NCI-H2171 (cell line): ENCODE measurements at regions not wholly inside any gene's neighbourhood (a gene's known extent, or its start where the extent isn't known, plus 50 kb on each side); places are given as distances from the start of the nearest gene placed in this dataset.

Experiments
- DNase-seq: peaks from one replicate; lab custom pipeline; 2025; lab: John Stamatoyannopoulos, UW

DNA sequence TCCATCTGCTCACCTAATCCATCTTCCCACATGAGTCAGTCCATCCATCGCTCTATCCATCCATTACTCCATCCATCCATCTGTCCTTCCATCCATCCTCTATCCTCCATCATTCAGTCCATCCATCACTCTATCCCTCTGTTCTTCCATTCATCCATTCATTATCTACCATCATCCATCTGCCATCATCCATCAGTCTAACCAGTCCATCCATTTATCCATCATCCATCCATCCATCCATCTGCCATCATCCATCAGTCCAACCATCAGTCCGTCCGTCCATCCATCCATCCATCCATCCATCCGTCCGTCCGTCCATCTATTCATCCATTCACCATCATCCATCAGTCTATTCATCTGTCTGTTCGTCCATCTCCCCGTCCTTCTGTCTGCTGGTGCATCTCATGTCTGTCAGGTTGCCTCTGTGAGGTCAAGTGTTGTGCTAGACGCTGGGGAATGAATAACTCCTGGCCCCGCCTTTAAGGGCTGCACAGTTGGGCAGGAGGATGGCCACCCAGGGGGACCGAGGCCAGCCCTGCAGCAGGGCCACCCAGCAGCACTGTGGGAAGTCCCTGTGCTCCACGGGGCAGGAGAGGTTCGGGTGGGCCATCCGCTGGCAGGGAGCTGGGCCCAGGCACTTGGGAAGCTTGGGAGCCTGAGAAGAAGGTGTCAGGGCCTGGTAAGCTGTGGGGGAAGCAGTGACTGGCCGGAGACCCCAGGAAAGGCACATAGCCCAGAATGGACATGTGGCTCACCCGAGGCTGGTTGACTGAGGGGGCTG lies 137.1 kb downstream of the CTTN start:
- no peak for DNase-seq

DNA sequence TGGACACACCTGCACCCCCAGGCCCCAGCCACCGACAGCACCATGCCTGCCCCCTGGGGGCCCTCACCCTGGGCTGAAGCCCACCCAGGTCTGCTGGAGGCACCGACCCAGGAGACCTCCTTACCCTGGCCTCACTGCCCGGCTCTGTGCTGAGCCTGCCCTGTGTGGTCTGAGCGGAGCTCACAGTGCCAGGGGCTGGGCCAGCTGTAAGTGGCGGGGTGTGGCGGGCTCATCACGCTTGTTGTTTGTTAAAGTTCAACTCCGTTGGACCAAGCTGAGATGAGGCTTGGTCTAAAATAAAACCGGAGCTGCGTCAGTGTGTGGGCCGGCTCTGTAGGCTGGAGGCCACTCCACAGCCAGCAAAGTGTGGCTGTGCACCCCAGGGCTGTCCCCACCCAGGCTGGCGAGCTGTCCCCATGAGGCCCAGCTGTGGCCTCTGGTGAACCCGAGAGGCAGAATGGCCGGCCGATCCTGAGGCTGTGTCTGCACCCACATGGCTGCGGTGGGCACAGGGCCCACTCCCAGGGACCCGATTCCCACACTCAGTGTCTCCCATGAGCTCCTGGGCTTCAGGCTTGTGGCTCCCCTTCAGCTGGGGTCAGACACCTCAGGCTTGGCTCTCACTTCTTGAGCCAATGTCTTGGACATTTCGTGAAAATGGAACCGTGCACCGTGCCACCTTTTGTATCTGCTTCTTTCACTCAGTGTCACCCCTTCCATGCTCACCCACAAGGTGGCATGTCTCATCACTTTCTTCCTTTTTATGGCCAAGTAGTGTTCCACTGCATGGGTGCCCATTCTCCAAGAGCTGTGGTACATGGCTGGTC lies 137.9 kb downstream of the CTTN start:
- DNase-seq = no peak

DNA sequence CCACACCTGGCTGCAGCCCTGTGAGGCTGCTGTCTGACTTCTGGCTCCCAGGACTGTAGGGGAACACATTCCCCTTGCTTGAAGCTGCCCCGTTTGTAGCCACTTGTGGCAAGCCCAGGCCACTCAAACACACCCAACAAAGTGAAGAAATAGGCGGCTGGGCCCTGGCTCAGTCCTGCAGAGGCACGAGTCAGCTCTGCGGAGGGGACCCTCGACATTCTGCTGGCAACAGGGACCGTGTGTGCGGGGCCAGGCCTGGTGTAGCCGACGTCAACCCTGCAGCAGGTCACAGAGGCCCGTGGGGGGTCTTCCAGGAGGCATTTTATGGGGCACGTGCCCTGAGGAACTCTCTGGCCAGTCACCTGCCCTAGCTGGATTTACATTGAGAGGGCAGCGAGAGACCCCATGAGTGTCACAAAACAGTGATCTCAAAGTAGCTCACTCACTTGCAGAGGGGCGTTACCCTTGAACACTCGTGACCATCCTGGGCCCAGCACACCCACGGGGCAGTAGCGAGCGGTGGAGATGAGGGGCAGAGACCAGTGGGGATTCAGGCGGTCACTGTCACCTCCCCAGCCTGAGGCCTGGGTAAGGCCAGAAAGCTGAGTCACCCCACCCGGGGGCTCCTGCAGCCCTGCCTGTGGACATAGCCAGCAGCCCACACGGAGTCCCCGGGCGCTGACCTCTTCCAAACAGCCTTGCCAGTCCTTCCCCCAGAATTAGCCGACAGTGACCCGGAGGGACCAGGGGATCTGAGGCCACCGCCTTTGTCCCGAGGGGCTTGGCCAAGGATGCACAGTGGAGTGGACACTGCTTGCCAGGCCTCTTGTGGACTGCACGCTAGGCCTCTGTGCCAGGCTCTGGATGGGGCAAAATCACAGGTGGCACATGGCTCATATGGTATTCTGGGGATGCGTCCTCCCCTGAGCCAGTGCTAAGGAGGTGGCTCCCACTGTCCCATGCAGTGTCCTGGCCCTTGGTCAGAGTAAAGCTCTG lies 139.5 kb downstream of the CTTN start:
- DNase-seq = no peak

DNA sequence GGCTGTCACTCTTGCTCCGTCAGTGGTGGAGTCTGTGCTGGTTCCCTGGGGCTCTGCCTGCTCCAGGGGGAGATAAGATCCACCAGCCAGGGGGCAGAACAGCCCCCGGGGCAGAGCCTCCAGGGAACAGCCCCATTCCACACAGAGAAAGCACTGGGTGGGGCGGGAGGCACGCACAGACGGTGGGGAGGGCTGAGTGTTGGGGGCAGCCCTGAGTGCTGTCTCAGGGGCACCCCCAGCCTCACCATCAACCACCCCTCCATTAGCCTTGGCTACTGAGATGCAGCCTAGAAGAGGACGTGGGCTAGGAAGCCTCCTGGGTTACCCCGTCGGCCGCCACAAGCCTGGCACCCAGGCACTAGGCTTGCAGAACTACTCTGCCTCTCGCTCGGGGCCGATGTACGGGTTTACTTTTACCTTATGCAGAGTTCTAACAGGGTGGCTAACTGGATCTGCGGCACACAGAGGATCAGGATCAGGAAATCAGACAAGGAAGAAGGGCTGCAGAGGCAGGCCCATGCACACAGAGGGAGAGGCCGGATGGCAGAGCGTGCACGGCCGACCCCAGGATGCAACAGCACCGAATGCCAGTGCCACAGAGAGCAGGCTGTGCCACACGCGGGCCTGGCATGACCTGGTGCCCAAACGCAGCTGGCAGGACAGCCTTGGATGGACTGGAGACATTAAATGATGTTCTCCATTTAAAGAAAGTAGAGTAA lies 140.5 kb downstream of the CTTN start:
- DNase-seq = no peak

DNA sequence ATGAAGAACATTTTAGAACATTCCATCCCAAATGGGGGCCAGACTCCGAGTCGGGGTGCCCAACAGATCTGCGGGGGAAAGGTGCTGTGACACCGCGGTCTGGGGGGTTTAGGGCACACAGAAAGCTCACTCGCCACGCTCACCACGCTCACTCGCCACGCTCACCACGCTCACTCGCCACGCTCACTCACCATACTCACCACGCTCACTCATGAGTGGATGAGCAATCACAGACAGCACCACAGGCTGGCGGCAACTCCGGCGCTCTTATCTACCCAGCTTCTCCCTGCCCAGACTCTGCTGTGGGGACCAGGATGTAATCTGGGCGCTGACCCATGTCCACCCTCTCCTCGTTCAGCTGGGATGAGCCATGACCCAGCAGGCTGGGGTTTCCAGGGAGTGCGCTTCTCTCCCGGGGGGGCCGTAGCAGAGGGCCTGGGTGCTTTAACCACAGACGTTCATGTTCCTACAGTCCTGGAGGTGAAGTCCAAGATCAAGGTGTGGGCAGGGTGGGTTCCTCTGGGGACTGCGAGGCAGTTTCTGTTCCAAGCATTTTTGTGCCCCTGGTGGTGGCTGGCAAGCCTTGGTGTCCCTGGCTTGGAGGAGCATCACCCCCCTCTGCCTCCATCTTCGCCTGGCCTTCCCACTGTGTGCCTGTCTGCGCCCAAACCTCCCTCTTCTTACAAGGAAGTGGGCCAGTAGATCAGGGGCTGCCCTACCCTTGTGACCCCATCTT lies 141.2 kb downstream of the CTTN start:
- no peak for DNase-seq

DNA sequence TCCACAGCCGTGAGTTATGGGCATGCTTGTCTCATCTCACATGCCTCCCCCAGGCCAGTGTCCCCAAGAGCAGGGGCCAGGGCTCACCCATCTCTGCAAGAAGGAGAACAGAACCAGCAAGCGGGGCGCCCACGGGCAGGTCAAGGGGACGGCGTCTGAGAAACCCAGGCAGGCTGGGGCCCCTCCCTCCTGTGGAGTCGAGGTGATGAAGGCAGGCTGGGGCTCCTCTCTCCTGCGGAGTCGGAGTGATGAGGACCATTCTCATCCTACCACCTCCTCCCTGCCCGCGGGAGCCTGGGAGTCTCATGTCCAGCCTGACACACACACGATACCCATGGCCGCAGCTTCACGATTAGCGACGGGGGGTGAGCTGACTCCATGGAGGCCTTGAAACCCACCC lies 141.9 kb downstream of the CTTN start:
- no peak for DNase-seq

DNA sequence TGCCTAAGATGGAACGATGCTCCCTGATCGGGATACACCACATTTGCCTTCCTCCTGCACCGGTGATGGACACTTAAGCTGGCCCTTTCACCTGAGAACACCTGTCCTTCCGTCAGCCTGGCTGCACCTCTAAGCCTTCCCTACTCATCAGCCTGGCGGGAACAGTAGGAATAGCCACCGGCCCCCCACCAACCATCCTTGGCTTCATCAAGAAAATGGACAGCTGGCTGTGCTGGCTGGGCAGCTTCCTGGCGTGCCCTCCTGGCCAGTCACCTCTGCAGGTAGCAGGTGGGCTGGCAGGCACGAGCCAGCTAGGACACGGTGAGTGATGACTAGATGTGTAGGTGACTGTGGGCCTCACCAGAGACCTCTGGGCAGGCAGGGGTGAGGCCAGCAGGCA lies 142.8 kb downstream of the CTTN start:
- no peak for DNase-seq

DNA sequence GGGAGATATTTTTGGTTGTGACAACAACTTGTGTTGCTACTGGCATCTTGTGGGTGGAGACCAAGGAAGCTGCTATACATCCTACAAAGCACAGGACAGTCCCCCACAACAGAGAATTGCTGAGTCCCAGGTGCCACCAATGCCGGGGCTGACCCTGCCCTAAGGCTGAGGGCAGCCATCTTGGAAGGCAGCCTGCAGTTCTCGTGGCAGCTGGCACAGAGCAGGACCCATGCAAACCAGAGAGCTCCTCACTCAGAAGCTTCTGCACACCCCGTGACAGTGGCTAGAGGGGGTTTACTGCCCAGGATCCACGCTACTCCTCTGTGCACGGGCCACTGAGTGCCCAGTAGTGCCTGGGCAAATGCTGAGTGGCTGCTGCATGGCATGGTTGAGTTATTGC lies 143.4 kb downstream of the CTTN start:
- no peak for DNase-seq

DNA sequence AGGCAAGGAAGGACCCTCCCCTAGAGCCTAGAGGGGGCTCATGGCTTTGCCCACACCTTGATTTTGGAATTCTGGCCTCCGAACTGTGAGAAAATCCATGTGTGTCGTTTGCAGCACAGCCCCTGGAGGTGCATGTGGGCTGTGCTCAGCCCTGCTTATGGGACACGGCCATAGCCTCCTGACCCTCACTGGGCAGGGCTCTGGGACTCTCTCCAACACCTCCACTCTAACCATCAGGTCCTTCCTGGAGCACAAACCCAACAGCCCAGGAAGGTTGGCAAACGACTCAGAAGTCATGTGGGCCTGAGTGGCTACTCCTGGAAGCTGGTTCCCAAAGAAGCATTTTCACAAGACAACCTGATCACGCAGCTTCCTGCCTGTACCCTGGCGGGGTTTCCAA lies 144.1 kb downstream of the CTTN start:
- DNase-seq = no peak

DNA sequence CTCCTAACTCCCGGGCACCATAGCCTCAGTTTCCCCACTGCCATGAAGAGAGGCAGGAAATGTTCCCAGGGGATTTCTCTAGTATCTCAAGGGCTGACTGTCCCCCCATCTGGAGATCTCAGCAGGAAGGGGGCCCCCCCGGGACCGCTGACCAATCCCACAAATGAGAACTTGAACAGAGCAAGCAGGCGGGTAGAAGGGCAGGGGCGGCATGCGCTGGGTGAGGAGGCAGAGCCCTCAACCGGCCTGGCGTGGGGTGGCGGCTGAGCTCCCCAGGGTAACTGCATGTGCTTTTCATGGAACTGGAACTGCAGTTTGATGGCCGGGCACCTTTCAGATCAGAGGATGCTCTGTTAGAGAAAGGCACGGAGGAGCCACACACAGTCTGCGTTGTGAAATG lies 144.5 kb downstream of the CTTN start:
- no peak for DNase-seq

DNA sequence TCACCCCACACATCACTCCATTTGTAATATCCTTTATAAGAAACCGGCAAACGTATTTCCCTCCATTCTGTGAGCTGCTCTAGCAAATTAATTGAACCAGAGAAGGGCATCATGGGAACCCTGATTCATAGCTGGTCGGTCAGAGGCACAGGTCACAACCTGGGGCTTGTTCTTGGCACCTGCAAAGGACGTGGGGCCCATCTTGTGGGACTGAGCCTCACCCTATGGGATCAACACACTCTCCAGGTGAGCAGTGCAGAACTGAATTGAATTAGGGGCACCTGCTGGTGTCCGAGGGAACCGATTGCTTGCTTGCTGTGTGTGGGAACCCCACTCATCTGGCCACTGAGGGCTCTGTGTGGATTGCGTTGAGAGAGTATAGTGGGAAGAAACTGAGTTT lies 145.3 kb downstream of the CTTN start:
- no peak for DNase-seq

DNA sequence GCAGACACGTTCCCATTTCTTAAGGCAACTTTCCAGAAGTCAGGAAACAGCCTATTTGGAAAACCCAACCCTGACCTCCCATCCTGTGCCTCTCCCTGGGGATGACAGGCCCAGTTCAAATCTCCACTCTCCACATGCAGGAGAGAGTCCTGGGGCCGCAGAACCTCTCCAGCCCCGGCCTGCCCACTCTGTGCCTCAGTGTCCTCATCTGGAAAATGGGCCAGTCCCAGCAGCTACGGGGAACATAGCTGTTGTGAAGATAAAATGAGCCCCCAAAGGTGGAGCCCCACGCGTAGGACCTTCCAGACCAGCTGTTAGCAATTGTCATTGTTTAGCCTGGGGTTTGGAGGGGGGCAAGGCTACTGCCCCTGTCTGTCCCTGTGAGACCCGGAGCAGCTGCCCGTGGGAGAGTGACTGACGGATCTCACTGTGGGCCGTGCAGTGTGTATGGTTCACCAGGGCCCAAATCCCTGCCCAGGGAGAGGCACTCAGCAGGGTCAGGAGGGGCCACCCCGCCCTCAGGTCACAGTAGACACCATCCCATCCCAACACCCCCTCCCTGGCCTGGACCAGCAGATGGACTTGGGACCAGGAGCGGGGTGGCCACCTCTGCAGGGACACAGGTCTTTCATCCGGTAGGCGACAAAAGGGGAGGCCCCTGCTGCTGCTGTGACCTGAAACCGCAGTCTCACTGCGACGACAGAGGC lies 145.9 kb downstream of the CTTN start:
- DNase-seq = no peak

DNA sequence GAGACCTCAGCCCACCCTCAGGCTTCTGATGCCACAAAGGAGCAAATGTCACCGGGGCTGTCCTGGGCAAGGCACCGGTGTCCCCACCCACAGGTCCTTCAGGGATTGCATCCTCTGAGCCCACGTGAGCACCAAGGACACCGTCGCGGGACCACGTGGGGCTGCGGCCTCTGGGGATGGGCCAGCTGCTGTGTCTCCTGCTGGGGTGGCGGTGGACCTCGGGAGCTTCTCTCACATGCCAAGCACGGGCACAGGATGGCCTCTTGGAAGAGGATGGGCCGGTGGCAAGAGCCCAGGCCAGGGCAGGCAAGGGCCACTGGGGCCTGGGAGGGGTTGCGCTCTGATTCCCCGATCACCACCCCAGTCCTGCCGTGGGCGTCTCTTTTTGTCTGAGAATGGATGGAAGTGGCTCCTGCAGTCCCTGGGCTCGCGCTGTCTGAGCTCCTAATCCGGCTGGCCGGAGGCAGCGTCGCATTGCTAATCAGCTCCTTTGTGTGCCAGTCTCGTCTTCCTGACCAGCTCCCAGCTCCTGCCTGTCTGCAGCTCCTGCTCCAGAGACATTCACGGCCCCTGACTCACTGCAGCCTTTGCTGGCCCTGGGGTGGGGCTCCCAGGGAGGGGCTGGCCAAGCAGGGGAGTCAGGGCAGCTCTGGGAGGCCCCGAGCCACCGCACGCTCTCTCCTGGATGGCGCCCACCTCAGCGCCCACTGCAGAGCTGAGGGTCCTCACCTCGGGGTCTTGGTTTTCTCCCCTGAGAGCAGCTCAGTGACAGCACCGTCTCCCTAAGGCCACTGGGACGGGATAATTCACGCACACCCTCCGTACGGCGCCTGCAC lies 146.7 kb downstream of the CTTN start:
- DNase-seq = no peak

DNA sequence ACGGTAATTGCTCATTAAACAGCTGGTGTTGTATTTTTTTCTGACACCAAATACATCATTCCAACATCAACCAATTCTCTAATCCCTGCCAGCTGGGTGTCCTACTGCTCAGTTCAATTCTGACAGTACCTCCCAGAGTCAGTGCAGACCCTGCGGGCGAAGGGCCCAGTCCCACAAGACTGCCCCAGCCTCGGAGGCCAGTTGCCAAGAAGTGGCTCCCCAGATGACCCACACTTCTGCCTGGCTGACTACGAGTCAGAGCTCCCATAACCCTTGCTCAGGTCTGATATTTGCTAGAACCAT lies 147.2 kb downstream of the CTTN start:
- no peak for DNase-seq

DNA sequence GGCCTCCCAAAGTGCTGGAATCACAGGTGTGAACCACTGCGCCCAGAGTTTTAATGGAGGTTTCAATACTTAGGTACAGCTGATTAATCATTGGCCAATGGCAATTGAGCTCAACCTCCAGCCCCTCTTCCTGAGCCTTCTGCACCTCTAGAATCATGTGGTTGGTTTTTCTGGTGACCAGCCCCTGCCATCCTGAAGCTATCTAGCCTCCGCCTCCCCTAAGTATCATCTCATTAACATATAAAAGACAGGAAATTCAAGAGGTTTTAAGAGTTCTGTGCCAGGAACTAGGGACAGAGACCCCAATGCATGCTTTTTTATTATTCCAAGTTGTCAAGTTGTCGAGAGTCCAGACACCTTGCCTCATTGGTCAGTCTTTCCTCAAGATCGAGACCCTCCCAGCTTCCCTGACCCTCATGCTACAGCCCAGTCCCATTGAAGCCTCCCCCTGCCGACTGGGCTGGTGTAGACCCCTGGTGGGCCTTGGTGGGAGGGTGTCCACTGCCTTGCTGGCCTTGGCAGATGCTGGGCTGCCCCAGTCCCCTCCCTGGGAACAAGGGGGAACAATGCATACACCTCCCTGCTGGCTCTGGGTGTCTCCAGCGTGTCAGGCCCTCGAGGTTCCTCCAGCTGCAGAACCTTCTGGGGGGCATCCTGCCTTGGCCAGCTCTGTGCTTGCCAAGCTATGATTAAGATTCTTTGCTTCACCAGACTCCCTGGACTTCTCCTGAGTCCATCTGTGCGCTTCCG lies 148.0 kb downstream of the CTTN start:
- no peak for DNase-seq

DNA sequence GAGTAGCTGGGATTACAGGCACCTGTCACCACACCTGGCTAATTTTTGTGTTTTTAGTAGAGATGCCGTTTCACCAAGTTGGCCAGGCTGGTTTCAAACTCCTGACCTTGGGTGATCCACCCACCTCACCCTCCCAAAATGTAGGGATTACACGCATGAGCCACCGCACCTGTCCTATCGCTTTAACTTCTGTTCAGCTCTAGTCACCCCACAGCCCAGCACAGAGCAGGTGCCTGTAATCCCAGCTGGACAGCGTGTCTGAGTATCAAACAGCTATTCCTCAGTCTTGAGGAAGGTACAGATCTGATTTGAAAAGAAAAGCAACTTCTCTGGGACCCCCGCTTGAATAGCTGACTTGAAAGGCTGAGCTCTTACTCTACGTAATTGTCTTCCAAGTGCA lies 149.1 kb downstream of the CTTN start:
- DNase-seq = no peak

DNA sequence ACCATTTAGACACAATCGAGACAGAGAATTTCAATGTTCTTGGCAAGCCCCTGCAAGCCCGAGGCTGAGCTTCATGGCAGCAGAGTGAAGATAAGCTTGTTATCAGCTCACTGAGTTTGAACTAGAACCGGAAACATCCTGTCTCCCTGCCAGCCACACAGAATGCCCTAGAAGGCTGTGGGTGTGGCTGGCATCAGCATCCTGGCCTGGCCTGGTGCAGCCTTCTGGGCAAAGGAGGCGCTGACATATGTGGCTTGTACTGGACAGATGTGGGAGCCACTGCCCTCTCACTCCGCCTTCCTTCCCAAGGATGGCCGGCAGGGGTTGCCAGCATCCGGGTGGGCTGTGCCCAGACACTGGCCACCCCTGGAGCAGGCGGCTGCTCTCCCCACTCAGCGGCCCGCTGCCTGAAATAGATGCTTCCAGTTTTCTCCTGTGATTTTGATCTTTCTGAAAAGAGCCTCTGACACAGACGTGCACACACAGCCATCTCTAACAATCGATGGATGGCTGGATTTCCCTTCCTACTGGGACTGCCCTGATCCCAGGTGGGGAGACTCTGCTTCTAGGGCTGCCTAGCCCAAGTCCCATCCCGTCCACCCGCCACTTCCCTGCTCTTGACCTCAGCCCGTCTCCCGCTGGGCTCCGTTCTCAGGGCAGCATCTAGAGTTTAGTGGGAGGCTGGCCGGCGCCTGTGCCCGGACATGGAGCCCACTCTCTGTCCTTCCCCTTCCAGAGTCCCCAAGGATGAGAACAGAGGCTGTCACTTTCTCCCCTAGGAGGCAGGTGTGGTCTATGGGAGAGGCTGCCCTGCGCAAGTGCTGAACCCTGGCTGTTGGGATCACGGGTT lies 149.7 kb downstream of the CTTN start:
- DNase-seq = no peak

DNA sequence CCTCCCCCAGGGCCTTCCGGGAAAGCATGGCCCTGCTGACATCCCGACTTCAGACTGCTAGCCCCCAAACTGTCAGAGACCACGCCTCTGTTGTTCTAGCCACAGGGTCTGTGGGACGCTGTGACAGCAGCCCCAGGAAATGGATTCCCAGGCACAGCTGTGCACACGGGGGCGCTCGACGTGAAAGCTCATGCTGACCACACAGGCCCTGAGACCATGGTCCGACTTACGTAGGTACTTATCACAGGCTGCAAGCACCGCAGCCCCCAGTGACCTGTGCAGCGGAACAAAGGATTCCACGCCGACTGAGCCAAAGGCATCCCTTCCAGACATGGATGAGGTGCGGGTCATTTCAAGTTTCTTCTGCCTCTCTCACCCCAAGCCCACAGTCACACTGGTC lies 150.6 kb downstream of the CTTN start:
- DNase-seq = no peak
